ENCODE measurements at regions not wholly inside any gene's neighbourhood (a gene's known extent, or its start where the extent isn't known, plus 50 kb on each side); places are given as distances from the start of the nearest gene placed in this dataset.

- no peak for DNase-seq
These were observed 382.2 kb upstream of the TLE4 start for GRCh38 chr9:79189511-79189924.

GRCh38 chr9:79193001-79193400 is 378.8 kb upstream of the TLE4 start:
- no peak for DNase-seq

- no peak for DNase-seq
These were observed 378.1 kb upstream of the TLE4 start for GRCh38 chr9:79193501-79194223.

GRCh38 chr9:79195879-79196278 is 375.9 kb upstream of the TLE4 start:
- DNase-seq = no peak

GRCh38 chr9:79196606-79197005 is 375.2 kb upstream of the TLE4 start:
- no peak for DNase-seq

GRCh38 chr9:79200336-79200735 is 371.4 kb upstream of the TLE4 start:
- no peak for DNase-seq

- DNase-seq = no peak
These were observed 370.1 kb upstream of the TLE4 start for GRCh38 chr9:79201636-79202035.

- no peak for DNase-seq
These were observed 362.9 kb upstream of the TLE4 start for GRCh38 chr9:79208791-79209396.

- DNase-seq = no peak
These were observed 361.1 kb upstream of the TLE4 start for GRCh38 chr9:79210541-79211243.

GRCh38 chr9:79213417-79214125 is 358.2 kb upstream of the TLE4 start:
- DNase-seq = no peak

- no peak for DNase-seq
These were observed 355.9 kb upstream of the TLE4 start for GRCh38 chr9:79215821-79216220.

GRCh38 chr9:79220251-79220650 is 351.5 kb upstream of the TLE4 start:
- no peak for DNase-seq

GRCh38 chr9:79220666-79221065 is 351.1 kb upstream of the TLE4 start:
- no peak for DNase-seq

GRCh38 chr9:79221084-79221483 is 350.7 kb upstream of the TLE4 start:
- no peak for DNase-seq

- no peak for DNase-seq
These were observed 349.3 kb upstream of the TLE4 start for GRCh38 chr9:79222483-79222882.

GRCh38 chr9:79224672-79225433 is 346.9 kb upstream of the TLE4 start:
- DNase-seq = no peak

GRCh38 chr9:79233542-79233941 is 338.2 kb upstream of the TLE4 start:
- DNase-seq = no peak

- DNase-seq = no peak
These were observed 335.3 kb upstream of the TLE4 start for GRCh38 chr9:79236466-79236865.

GRCh38 chr9:79237861-79238260 is 333.9 kb upstream of the TLE4 start:
- DNase-seq = no peak

GRCh38 chr9:79240774-79241173 is 331.0 kb upstream of the TLE4 start:
- no peak for DNase-seq

GRCh38 chr9:79242489-79242888 is 329.3 kb upstream of the TLE4 start:
- DNase-seq = no peak

GRCh38 chr9:79246170-79246569 is 325.6 kb upstream of the TLE4 start:
- no peak for DNase-seq

- no peak for DNase-seq
These were observed 324.7 kb upstream of the TLE4 start for GRCh38 chr9:79247021-79247420.
